PFSK-1 (cell line): ENCODE measurements at regions not wholly inside any gene's neighbourhood (a gene's known extent, or its start where the extent isn't known, plus 50 kb on each side); places are given as distances from the start of the nearest gene placed in this dataset.

Source experiments
- FOXP2 ChIP-seq: optimal IDR thresholded peaks from 2 replicates; pipeline ENCODE3; 2011; ENCODE audit warnings: borderline replicate concordance, control low read depth, inconsistent platforms; ENCODE audit not compliant: insufficient read depth; ENCODE audit errors: extremely low read length, extremely low read depth
- POLR2AphosphoS5 ChIP-seq: IDR thresholded peaks from 2 replicates; pipeline ENCODE4 v1.6.1; 2012; ENCODE audit warnings: low read depth, mild to moderate bottlenecking, control low read depth, low read length, moderate library complexity
- SIN3A ChIP-seq: IDR thresholded peaks from 2 replicates; pipeline ENCODE4 v1.6.1; 2012; ENCODE audit warnings: mild to moderate bottlenecking, low read length, moderate library complexity, borderline replicate concordance; ENCODE audit not compliant: insufficient read depth
- TAF1 ChIP-seq: IDR thresholded peaks from 2 replicates; pipeline ENCODE4 v1.6.1; 2012; ENCODE audit warnings: low read length, control low read depth, borderline replicate concordance; ENCODE audit not compliant: insufficient read depth
- TF ChIP-seq, protein P1 (sequence below), 2 experiments: IDR thresholded peaks; 2 replicates each; pipeline versions ENCODE4 v1.6.1 to v1.8.0; 2011 to 2012; ENCODE audit warnings: low read depth in 2 of 2, low read length in 2 of 2, control low read depth in 1 of 2, inconsistent platforms in 1 of 2, mild to moderate bottlenecking in 1 of 2, moderate library complexity in 1 of 2; ENCODE audit not compliant: insufficient read depth in 1 of 2

- no peak for TF ChIP-seq POLR2AphosphoS5
- TF ChIP-seq SIN3A = no peak
- TF ChIP-seq, protein P1, sequence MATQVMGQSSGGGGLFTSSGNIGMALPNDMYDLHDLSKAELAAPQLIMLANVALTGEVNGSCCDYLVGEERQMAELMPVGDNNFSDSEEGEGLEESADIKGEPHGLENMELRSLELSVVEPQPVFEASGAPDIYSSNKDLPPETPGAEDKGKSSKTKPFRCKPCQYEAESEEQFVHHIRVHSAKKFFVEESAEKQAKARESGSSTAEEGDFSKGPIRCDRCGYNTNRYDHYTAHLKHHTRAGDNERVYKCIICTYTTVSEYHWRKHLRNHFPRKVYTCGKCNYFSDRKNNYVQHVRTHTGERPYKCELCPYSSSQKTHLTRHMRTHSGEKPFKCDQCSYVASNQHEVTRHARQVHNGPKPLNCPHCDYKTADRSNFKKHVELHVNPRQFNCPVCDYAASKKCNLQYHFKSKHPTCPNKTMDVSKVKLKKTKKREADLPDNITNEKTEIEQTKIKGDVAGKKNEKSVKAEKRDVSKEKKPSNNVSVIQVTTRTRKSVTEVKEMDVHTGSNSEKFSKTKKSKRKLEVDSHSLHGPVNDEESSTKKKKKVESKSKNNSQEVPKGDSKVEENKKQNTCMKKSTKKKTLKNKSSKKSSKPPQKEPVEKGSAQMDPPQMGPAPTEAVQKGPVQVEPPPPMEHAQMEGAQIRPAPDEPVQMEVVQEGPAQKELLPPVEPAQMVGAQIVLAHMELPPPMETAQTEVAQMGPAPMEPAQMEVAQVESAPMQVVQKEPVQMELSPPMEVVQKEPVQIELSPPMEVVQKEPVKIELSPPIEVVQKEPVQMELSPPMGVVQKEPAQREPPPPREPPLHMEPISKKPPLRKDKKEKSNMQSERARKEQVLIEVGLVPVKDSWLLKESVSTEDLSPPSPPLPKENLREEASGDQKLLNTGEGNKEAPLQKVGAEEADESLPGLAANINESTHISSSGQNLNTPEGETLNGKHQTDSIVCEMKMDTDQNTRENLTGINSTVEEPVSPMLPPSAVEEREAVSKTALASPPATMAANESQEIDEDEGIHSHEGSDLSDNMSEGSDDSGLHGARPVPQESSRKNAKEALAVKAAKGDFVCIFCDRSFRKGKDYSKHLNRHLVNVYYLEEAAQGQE (IDR thresholded peaks at IDR 0.05; ENCODE audit: insufficient read depth in 1 of 2, low read depth in 2 of 2, low read length in 2 of 2) = no peak
- TF ChIP-seq FOXP2 = no peak
- no peak for TF ChIP-seq TAF1
Observed at GRCh38 chr3:65226287-65226686, 538.5 kb upstream of the ADAMTS9 start.
